Activated CD8-positive, alpha-beta T cell treated with anti-CD3 and anti-CD28 coated beads, Interleukin-2, amount 10 ng/mL, durations not matched to agents 7 days and 5 days (primary cell): ENCODE measurements at regions not wholly inside any gene's neighbourhood (a gene's known extent, or its start where the extent isn't known, plus 50 kb on each side); places are given as distances from the start of the nearest gene placed in this dataset.

ENCODE experiments used
- ATAC-seq: fragments of 150-1000 bp; cut with Tn5 transposase; one replicate; pipeline ENCODE4 v1.10.0; 2021; ENCODE audit warnings: moderate library complexity
- CTCF ChIA-PET: fragments of 350-600 bp; sonication (Branson Sonifier 250); formaldehyde crosslinking; loops from one replicate; lab custom pipeline; 2021; ENCODE audit warnings: antibody characterized with exemption; lab: Charles Lee
- POLR2A ChIA-PET: fragments of 350-600 bp; sonication (Branson Sonifier 250); formaldehyde crosslinking; loops from one replicate; lab custom pipeline; 2021; ENCODE audit warnings: antibody characterized with exemption; lab: Charles Lee
- DNase-seq: peaks from one replicate; pipeline ENCODE4 v3.0.0-alpha.2; 2020
- H3K27ac Mint-ChIP-seq: one replicate; pipeline ENCODE4 v1.8.0; 2021; ENCODE audit warnings: mild to moderate bottlenecking, mixed read lengths
- H3K27me3 Mint-ChIP-seq: one replicate; pipeline ENCODE4 v1.8.0; 2021; ENCODE audit warnings: low read depth, mixed read lengths
- H3K36me3 Mint-ChIP-seq: one replicate; pipeline ENCODE4 v1.8.0; 2021; ENCODE audit warnings: low read depth, mixed read lengths
- H3K4me1 Mint-ChIP-seq: one replicate; pipeline ENCODE4 v1.8.0; 2021; ENCODE audit warnings: low read depth, mixed read lengths
- H3K4me3 Mint-ChIP-seq: one replicate; pipeline ENCODE4 v1.8.0; 2021; ENCODE audit warnings: mild to moderate bottlenecking, mixed read lengths
- H3K9me3 Mint-ChIP-seq: one replicate; pipeline ENCODE4 v1.8.0; 2022; ENCODE audit warnings: mixed read lengths; ENCODE audit not compliant: insufficient read depth

GRCh38 chr2:834233-834632 is 116.4 kb upstream of the SNTG2 start:
- no peaks in the 10 kb centered on the region for H3K36me3 Mint-ChIP-seq
- ATAC-seq (no peak), DNase-seq (no peak)
- H3K4me3 Mint-ChIP-seq = no peak overlapping the region
- H3K9me3 Mint-ChIP-seq = no peaks in the 10 kb centered on the region
- ChIA-PET POLR2A (no interaction called here), CTCF (no interaction called here)
- H3K27ac Mint-ChIP-seq = no peak overlapping the region
- H3K4me1 Mint-ChIP-seq = peaks cover 4% of the 10 kb centered on the region
- peaks cover 12% of the 10 kb centered on the region for H3K27me3 Mint-ChIP-seq

- H3K27me3 Mint-ChIP-seq = peaks cover 6% of the 10 kb centered on the region
- CTCF ChIA-PET = no interaction called here
- no peaks in the 10 kb centered on the region for H3K9me3 Mint-ChIP-seq
- peaks cover 4% of the 10 kb centered on the region for H3K4me1 Mint-ChIP-seq
- no peaks in the 10 kb centered on the region for H3K36me3 Mint-ChIP-seq
- no peak overlapping the region for H3K4me3 Mint-ChIP-seq
- H3K27ac Mint-ChIP-seq = no peak overlapping the region
- POLR2A ChIA-PET = no interaction called here
- ATAC-seq (no peak), DNase-seq (no peak)
Observed at GRCh38 chr2:833180-833579, 117.5 kb upstream of the SNTG2 start.

DNA sequence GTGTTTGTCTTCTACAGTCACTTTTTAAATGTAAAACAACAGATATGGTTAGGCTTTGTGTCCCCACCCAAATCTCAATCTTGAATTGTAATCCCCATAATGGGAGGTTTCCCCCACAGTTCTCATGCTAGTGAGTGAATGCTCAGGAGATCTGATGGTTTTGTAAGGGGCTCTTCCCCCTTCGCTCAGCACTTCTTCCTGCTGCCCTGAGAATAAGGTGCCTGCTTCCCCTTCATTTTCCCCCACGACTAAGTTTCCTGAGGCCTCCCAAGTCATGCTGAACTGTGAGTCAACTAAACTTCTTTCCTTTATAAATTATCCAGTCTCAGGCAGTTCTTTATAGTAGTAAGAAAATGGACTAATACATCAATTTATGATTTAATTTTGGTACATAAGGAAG is 118.0 kb upstream of the SNTG2 start:
- Mint-ChIP-seq H3K9me3 (no peaks in the 10 kb centered on the region), H3K4me1 (peaks cover 4% of the 10 kb centered on the region), H3K27ac (no peak overlapping the region), H3K27me3 (peaks cover 4% of the 10 kb centered on the region), H3K36me3 (no peaks in the 10 kb centered on the region), H3K4me3 (no peak overlapping the region)
- CTCF ChIA-PET = no interaction called here
- no peak for ATAC-seq
- POLR2A ChIA-PET = no interaction called here
- no peak for DNase-seq

- Mint-ChIP-seq H3K27me3 (peaks cover 4% of the 10 kb centered on the region), H3K36me3 (no peaks in the 10 kb centered on the region), H3K4me3 (no peak overlapping the region), H3K4me1 (peaks cover 4% of the 10 kb centered on the region), H3K9me3 (no peaks in the 10 kb centered on the region), H3K27ac (no peak overlapping the region)
- ATAC-seq (no peak), DNase-seq (no peak)
- POLR2A ChIA-PET = interaction anchor here (0.6 kb wide), 1 partner anchor 515 kb away, joined by 6 read pairs; no protein-coding TSS in a partner anchor
- CTCF ChIA-PET = no interaction called here
Observed at GRCh38 chr2:831622-832021, 119.0 kb upstream of the SNTG2 start.

- ChIA-PET CTCF (no interaction called here), POLR2A (no interaction called here)
- Mint-ChIP-seq H3K27ac (no peak overlapping the region), H3K27me3 (peaks cover 4% of the 10 kb centered on the region), H3K36me3 (no peaks in the 10 kb centered on the region), H3K4me1 (peaks cover 4% of the 10 kb centered on the region), H3K4me3 (no peak overlapping the region), H3K9me3 (no peaks in the 10 kb centered on the region)
- no peak for DNase-seq
- ATAC-seq = no peak
Observed at GRCh38 chr2:831225-831536, 119.5 kb upstream of the SNTG2 start.

DNA sequence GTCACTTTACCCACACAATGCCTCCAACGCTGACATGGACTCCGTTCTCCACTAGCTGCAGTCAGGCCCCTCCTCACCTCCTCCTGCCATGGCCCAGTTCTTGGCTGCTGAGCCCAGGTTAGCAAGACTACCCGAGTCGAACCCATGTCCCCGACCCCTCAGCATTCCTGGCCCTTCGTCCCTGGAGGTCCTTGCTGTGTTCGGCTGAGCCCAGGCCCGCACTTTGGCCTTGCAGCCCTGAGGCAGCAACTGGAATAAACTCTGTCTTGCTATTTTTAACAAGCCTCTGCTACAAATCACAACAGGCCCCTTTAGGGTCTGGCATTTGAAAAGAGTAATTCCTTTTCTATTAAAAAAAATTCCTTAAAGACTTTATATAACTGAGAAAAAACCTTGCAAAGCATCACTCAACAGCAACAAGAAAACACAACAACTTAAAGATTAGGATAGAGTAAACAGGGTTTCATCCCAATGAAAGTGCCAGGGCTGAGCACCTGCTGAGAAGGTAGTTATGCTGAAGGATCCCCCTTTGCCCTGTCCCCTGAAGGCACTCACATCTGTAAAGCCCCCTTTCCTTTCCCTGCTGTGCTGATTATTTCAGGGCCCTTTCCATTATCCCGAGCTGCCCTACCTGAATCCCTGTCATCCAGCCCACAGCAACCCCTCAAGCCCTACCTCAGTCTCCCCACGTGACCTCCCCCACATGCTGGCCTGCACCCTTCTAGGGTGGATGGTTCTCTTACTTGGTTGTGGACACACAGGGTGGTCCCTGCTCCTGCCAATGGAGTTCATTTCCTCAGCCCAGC is 120.0 kb upstream of the SNTG2 start:
- Mint-ChIP-seq H3K27me3 (peaks cover 4% of the 10 kb centered on the region), H3K36me3 (no peaks in the 10 kb centered on the region), H3K9me3 (no peaks in the 10 kb centered on the region), H3K27ac (no peak overlapping the region), H3K4me3 (no peak overlapping the region), H3K4me1 (peaks cover 4% of the 10 kb centered on the region)
- ATAC-seq (no peak), DNase-seq (no peak)
- CTCF ChIA-PET = no interaction called here
- POLR2A ChIA-PET = no interaction called here

- H3K4me3 Mint-ChIP-seq = no peak overlapping the region
- CTCF ChIA-PET = no interaction called here
- H3K27me3 Mint-ChIP-seq = peaks cover 4% of the 10 kb centered on the region
Observed at GRCh38 chr2:829047-829446, 121.6 kb upstream of the SNTG2 start.

DNA sequence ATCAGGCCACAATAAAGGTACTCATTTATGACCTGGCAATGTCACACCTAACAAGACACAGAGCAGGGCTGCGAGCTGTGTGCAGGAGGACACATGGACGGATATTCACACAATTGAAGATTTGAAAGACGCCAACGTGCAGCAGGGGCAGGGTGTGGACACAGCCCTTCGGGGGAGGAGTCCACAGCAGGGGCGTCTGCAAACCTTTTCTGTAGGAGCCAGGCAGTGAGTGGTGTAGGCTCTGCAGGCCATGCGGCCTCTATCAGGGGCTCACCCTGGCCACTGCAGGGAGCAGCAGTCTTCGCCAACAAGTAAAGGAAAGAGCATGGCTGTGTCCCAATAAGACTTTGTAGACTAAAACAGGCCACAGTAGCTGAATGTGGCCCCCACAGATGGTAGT is 125.7 kb upstream of the SNTG2 start:
- no peaks in the 10 kb centered on the region for H3K9me3 Mint-ChIP-seq
- ATAC-seq (no peak), DNase-seq (no peak)
- ChIA-PET CTCF (no interaction called here), POLR2A (no interaction called here)
- H3K27ac Mint-ChIP-seq = no peak overlapping the region
- peaks cover 6% of the 10 kb centered on the region for H3K27me3 Mint-ChIP-seq
- no peaks in the 10 kb centered on the region for H3K36me3 Mint-ChIP-seq
- H3K4me3 Mint-ChIP-seq = no peak overlapping the region
- H3K4me1 Mint-ChIP-seq = no peaks in the 10 kb centered on the region

More at GRCh38 chr2:829047-829446, 121.6 kb upstream of the SNTG2 start:
- Mint-ChIP-seq H3K36me3 (no peaks in the 10 kb centered on the region), H3K27ac (no peak overlapping the region), H3K9me3 (no peaks in the 10 kb centered on the region), H3K4me1 (peaks cover 4% of the 10 kb centered on the region)
- ATAC-seq (no peak), DNase-seq (no peak)
- POLR2A ChIA-PET = no interaction called here

DNA sequence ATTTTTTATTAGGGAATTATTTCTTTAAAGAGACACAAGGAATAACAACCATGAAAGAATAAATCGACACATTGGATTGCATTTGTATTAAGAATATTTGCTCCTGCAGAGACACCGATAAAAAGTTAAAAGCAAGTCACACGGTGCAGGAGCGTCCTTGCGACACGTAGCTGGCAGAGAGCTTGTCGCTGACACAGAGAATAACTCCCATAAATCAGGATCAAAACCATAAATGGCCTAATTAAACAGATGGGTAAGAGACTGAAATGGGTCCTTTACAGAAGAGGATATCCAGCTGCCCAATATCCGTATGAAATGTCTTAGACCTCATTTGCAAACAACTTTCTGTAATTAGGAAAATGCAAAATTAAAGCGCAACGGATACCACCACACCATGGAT is 126.1 kb upstream of the SNTG2 start:
- Mint-ChIP-seq H3K4me1 (no peaks in the 10 kb centered on the region), H3K9me3 (no peaks in the 10 kb centered on the region), H3K27me3 (peaks cover 6% of the 10 kb centered on the region), H3K4me3 (no peak overlapping the region), H3K27ac (no peak overlapping the region), H3K36me3 (no peaks in the 10 kb centered on the region)
- DNase-seq = no peak
- ATAC-seq = no peak
- POLR2A ChIA-PET = no interaction called here
- CTCF ChIA-PET = no interaction called here

DNA sequence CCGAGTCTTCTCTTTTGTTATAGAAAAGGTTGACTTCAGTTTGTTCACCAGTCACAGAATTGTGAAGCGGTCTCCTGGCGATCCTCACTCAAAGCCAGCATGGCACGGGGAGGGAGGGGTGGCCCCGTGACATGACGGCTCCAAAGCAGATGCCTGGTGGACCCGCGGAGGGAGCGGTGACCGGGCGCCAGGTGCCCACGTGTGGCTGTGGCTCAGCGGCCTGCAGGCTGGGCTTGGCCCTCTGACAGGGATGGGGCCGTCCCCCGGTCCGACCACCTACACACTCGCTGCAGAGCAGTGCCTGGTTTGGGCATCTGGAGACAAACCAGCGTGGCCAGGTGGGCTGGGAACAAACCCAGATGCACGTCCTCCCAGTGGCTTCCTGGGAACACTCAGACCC is 129.1 kb upstream of the SNTG2 start:
- H3K4me1 Mint-ChIP-seq = no peaks in the 10 kb centered on the region
- DNase-seq = no peak
- H3K36me3 Mint-ChIP-seq = no peaks in the 10 kb centered on the region
- peaks cover 4% of the 10 kb centered on the region for H3K27me3 Mint-ChIP-seq
- H3K4me3 Mint-ChIP-seq = no peak overlapping the region
- ATAC-seq = no peak
- H3K9me3 Mint-ChIP-seq = no peaks in the 10 kb centered on the region
- POLR2A ChIA-PET = no interaction called here
- H3K27ac Mint-ChIP-seq = no peak overlapping the region
- CTCF ChIA-PET = no interaction called here

- DNase-seq (no peak), ATAC-seq (no peak)
- no peaks in the 10 kb centered on the region for H3K9me3 Mint-ChIP-seq
- POLR2A ChIA-PET = no interaction called here
- peaks cover 4% of the 10 kb centered on the region for H3K27me3 Mint-ChIP-seq
- no peak overlapping the region for H3K4me3 Mint-ChIP-seq
- H3K4me1 Mint-ChIP-seq = no peaks in the 10 kb centered on the region
- CTCF ChIA-PET = no interaction called here
- no peaks in the 10 kb centered on the region for H3K36me3 Mint-ChIP-seq
- no peak overlapping the region for H3K27ac Mint-ChIP-seq
Observed at GRCh38 chr2:819601-820000, 131.0 kb upstream of the SNTG2 start.

DNA sequence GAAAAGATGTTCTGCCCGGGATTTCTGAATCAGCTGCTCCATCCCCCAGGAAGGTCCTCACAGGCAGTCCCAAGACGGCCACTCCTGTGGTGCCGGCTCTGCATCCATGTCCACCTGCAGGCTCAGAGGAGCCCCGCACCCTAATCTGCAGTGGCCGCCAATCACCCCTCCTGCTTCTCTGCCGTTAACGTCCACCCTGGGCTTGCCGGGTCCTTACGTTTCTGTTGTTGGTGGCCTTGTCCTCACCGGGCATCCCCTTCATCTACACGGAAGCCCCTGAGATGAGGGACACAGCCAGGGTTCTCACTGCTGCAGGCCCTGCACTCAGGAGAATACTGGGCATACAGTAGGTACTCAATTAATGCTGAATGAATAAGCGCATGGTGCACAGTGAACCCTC is 131.5 kb upstream of the SNTG2 start:
- peaks cover 4% of the 10 kb centered on the region for H3K27me3 Mint-ChIP-seq
- DNase-seq = no peak

More for the DNA sequence above, 131.5 kb upstream of the SNTG2 start:
- no peak overlapping the region for H3K4me3 Mint-ChIP-seq
- no peaks in the 10 kb centered on the region for H3K36me3 Mint-ChIP-seq
- no peaks in the 10 kb centered on the region for H3K9me3 Mint-ChIP-seq
- no peak for ATAC-seq
- H3K4me1 Mint-ChIP-seq = no peaks in the 10 kb centered on the region
- H3K27ac Mint-ChIP-seq = no peak overlapping the region
- POLR2A ChIA-PET = no interaction called here
- CTCF ChIA-PET = no interaction called here
